HG03280 (cell line): ENCODE measurements at regions not wholly inside any gene's neighbourhood (a gene's known extent, or its start where the extent isn't known, plus 50 kb on each side); places are given as distances from the start of the nearest gene placed in this dataset.

Source experiments
- ATAC-seq: cut with Tn5 transposase; IDR thresholded peaks from one replicate; pipeline ENCODE4 v1.9.1; 2021; ENCODE audit warnings: mild to moderate bottlenecking, moderate library complexity; ENCODE audit not compliant: unreplicated experiment

DNA sequence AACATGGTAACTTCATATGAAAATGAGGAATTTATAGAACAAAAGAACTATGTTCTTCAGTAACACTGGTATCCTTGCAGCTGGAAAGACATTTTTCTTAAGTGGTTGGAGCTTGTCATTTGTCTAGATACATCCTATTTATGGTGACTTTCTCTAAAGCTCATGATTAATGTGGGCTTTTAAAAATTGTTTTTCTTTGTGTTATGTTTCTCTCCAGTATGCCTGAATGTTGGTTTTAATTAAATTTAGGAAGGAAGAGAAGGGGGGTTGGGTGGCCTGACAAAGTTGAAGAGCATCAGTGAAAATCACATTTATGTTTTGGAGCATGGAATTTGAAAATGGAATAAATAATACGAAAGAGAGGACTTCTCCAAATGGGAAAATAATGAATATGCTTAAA lies 457.1 kb upstream of the ETAA1 start:
- ATAC-seq: no peak

DNA sequence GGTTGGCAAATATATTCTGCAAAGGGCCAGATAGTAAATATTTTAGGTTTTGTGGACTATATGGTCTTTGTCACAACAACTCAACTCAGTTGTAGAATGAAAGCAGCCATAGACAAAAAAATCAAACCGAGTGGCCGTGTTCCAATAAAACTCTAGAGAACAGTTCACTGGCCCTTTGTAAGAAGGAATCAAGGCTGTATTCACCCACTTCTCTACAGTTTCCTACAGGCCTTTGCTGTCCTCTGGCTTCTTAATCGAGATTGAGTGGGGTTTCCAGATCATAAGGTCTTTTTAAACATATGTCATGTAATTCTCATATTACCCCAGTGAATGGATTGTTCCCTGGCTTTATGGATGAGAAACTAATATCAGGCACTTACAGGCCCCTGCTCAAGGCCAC lies 448.9 kb upstream of the ETAA1 start:
- ATAC-seq: no peak

DNA sequence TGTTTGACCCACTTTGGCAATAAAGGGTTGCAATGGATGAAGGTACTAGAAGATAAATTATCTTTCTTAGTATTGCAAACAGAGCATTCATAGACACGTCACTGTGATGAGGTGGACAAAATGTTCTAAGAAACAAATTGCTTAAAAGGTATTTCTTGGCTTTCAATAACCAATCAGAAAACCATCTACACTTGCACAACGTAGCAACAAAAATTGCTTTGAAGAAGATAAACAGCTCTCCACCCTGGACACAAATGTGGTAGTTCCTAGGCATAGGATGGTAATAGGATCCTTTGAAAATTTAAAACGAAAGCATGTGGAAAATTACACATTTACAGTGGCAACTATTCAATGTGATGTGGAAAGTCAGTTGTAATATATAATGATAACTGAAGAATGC lies 439.9 kb upstream of the ETAA1 start:
- no peak for ATAC-seq

DNA sequence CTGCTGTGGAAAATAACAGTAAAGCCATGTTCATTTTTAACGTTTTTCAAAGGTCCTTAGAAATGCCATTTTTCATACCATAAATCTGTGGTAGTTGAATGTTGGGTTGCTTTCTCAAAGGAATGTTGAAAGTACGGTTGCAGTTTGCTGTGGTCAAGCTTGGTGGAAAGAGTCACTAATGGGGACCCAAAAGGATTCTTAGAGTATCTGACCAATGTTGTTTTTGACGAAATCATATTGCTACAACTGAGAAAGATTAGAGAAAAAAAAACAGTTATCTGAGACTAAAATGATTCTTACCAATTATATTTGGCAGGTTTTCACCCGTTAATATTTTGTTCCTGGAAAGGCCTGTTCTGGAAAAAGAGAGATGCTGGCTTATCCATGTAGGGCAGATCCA lies 439.5 kb upstream of the ETAA1 start:
- ATAC-seq: no peak

GRCh38 chr2:66960161-66960560 lies 437.0 kb upstream of the ETAA1 start:
- ATAC-seq: no peak

DNA sequence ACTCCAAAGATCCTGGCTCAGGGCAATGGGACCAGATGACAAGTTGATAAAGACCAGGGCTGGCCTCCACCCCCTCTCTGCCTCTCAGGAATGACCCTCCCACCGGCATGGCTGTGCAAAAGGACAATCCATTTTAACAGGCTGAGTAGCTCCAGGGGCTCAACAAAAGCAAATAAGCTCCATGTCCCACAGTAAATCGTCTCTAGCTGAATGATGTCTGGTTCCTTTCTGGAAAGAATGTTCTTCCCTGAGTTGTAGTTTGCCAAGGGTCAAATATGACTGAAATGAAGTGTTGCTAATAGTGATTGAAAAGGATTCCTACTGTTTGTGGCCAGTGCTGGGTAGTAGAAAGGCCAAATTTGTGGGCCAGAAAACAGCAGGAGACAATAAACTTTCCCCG lies 434.4 kb upstream of the ETAA1 start:
- ATAC-seq: no peak

DNA sequence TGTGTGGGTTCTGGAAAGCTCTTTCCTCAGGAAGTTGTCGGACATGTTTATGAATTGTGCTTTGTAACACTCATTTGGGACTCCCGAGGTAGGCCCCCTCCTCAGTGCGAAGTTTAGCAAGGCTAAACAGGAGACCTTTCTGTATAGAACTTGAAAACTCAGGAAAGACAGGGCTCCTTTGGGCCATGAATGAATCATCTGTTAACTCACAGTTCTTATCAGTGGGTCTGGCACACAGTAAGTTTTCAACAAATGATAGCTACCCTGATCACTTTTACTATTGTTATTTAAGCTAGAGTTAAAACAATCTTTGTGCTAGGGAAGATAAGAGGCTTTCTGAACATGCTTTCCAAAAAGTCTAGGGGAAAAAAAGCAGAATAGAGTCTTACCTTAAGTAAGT lies 430.5 kb upstream of the ETAA1 start:
- ATAC-seq: no peak

GRCh38 chr2:66968946-66969345 lies 428.2 kb upstream of the ETAA1 start:
- ATAC-seq: no peak

GRCh38 chr2:66981074-66981473 lies 416.1 kb upstream of the ETAA1 start:
- ATAC-seq: no peak

DNA sequence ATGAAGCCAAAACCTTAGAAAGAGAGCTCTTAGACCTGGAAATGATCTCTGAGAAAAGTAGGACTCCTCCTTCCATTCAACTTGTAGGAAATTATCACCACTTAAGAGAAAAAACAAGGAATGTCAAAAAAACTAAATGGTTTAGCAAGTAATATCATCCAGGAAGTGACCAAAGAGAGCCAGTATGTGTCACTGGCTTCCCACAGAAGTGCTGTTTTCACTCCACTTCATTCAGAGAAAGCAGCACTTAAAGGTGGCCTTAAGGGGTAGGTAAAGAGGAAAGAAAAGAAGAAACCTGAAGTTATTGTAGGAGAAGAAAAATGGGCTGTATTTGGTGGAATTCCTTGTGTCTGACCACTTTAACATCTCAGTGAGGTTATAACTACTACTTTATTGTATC lies 414.4 kb upstream of the ETAA1 start:
- no peak for ATAC-seq

GRCh38 chr2:66984864-66985263 lies 412.3 kb upstream of the ETAA1 start:
- ATAC-seq: no peak

DNA sequence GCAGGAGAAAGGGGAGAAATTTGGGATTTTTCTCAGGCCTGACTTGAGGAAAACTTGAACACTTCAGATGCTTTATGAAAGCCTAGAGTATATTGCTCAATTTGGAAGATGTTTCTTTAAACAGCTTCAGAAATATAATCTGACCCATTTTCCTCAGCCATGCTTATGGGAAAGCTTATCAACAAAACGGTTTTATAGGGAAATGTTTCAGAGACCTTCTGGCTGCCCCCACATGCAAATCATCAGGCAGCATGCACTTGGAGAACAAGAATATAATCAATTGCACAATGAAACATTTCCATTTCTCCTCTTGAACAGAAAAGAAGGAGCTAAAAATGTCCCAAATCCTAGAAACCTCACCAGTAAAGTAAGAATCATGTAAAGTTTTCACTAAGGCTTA lies 411.2 kb upstream of the ETAA1 start:
- ATAC-seq: no peak

DNA sequence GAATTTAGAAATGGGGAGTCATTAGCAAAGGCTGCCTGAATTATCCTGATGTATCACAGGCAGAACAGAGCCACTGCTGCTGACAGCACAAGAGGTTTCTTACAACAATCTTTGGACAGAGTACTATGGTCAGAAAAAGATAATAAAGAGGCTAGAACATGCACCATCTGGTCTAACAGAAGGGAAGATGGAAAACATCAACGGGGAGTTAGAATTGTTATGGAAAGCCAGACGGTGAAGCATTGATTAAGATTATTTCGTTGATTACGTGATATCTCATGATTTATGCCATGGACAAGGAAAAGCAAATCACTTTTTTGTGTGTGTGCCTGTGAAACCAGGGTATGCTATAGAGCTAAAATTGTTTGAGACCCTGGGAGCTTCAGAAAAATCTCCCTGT lies 409.4 kb upstream of the ETAA1 start:
- no peak for ATAC-seq

- no peak for ATAC-seq
Measured at GRCh38 chr2:66994654-66995053, 402.5 kb upstream of the ETAA1 start.

DNA sequence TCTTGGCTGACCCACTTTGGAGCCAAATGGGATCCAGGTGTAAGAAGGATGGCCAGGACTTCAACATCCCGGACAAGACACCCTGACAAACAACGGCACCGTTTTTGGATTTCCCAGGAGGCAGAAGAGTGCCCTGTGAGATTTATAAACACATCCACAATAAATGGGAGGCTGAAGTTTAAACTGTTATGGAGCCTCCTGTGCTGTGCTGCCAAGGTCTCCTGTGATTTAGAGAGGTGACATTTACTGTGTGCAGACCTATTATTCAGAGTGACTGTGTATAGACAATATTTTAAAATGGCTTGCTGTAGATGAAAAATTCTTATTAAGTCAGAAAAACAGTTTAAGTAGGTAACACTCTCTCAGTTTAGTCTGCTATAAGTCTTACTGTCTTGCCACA lies 401.5 kb upstream of the ETAA1 start:
- ATAC-seq: no peak

- ATAC-seq: no peak
Measured at GRCh38 chr2:67002618-67003371, 394.3 kb upstream of the ETAA1 start.

DNA sequence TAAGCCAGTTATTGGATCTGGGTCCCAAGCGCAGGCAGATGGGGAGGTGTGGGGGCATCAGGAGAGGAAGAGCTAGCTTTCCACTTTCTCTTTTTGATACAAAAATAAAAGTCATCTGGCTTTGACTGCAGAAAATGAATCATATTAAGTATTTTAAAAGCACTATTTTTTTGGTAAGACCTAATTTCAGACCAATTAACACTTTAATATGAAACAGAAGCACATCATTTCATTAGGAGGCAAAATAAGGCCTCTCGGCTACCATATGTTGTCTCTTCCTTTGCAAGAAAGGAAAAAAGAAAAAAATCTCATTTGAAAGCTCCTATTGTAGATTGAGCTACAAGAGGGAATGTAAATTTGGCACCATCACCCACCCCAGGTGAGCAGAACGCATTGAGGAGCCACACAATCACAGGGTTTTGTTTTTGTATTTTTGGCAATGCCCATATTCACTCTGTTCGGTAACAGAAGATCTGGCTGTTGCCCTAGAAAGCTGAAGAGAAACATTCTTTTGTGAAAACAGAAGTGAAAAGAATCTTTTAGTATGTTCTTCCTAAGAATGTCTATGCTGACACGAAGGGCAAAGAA lies 390.7 kb upstream of the ETAA1 start:
- no peak for ATAC-seq

DNA sequence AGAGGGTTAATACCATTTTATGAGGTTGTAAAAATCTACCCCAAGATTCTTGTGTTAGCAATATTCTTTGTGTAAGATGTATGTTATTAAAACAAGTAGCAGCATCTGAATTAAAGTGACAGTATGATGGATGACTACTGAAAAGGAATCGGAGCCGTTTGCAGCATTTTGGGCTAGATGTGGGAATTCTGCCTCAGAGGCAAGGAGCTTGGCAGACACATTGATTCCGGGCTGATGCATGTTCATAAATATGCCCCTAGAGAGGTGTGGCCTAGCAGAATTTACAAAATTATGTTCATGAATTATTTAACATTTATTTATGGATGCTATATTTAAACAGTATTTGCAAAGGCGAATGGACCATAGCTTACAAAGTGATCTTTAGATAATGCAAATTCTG lies 389.0 kb upstream of the ETAA1 start:
- no peak for ATAC-seq

GRCh38 chr2:67012165-67012564 lies 385.0 kb upstream of the ETAA1 start:
- no peak for ATAC-seq

GRCh38 chr2:67013821-67014220 lies 383.3 kb upstream of the ETAA1 start:
- ATAC-seq: no peak

GRCh38 chr2:67015681-67016080 lies 381.5 kb upstream of the ETAA1 start:
- no peak for ATAC-seq

DNA sequence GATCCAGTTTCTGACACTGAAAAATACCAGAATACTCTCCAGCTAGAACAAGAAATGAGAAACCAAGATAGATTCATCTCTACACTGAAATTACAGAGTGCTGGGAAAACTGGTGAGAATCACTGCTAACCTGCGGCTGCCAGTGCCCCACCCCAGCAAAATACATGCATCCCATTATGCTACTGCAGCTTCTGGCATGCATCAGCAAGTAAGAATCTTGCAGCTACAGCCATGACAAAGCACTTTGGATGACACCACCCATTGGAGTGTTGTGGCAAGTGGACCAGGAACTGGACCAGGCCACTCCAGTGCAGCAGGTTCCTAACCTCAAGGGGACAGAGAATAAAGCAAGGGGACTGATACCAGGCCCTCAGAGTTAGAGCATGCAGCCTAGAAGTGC lies 378.8 kb upstream of the ETAA1 start:
- ATAC-seq: no peak

- ATAC-seq: no peak
Measured at GRCh38 chr2:67032076-67032475, 365.1 kb upstream of the ETAA1 start.
